ENCODE measurements at regions not wholly inside any gene's neighbourhood (a gene's known extent, or its start where the extent isn't known, plus 50 kb on each side); places are given as distances from the start of the nearest gene placed in this dataset.

GRCh38 chr18:44537526-44537925, 143.2 kb upstream of the SETBP1 start:
- WGBS, result 82% methylated on average over 2 of the region's 2 CpGs
- no peaks in the 10 kb centered on the region for H3K4me1 ChIP-seq (ENCODE audit: insufficient read depth, low read length)
- no peaks in the 10 kb centered on the region for H3K27me3 ChIP-seq (ENCODE audit: insufficient read depth, low read length)
- no peak overlapping the region for H3K9ac ChIP-seq (ENCODE audit: low read depth, low read length)
- H3K36me3 ChIP-seq (ENCODE audit: insufficient read depth, low read length), result no peaks in the 10 kb centered on the region
- H3K4me3 ChIP-seq (ENCODE audit: low read length), result no peak overlapping the region
- no peaks in the 10 kb centered on the region for H3K9me3 ChIP-seq (ENCODE audit: insufficient read depth, low read depth, low read length)
- no peak overlapping the region for H3K27ac ChIP-seq (ENCODE audit: low read depth, low read length)

- no peak overlapping the region for H3K27ac ChIP-seq (ENCODE audit: low read depth, low read length)
- no peaks in the 10 kb centered on the region for H3K4me1 ChIP-seq (ENCODE audit: insufficient read depth, low read length)
- H3K9ac ChIP-seq (ENCODE audit: low read depth, low read length), result no peak overlapping the region
- no peaks in the 10 kb centered on the region for H3K36me3 ChIP-seq (ENCODE audit: insufficient read depth, low read length)
- 86% methylated on average over 3 of the region's 3 CpGs for WGBS
- no peaks in the 10 kb centered on the region for H3K9me3 ChIP-seq (ENCODE audit: insufficient read depth, low read depth, low read length)
- no peaks in the 10 kb centered on the region for H3K27me3 ChIP-seq (ENCODE audit: insufficient read depth, low read length)
- H3K4me3 ChIP-seq (ENCODE audit: low read length), result no peak overlapping the region
Observed at GRCh38 chr18:44539926-44540325, 140.8 kb upstream of the SETBP1 start.

DNA sequence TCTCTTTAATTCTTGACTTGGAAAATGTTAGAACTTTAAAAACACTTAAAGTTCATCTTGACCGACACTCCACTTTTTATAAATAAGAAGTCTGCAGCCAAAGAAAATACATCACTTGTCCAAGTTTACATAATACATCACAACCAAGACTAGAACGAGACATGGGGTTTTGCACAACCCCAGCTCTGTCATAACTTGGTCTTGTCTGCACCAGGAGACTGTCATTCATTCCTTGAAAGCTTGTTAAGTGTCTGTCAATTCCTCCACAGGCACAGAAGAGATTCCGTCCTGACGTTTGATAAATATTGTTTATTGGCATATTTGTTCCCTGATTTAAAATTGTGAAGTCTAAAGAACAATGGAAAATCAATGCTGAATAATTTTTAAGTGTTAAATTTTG, 139.5 kb upstream of the SETBP1 start:
- Histone ChIP-seq H3K4me1 (ENCODE audit: insufficient read depth, low read length) (no peaks in the 10 kb centered on the region), H3K36me3 (ENCODE audit: insufficient read depth, low read length) (no peaks in the 10 kb centered on the region), H3K4me3 (ENCODE audit: low read length) (no peak overlapping the region), H3K9me3 (ENCODE audit: insufficient read depth, low read depth, low read length) (no peaks in the 10 kb centered on the region), H3K27me3 (ENCODE audit: insufficient read depth, low read length) (no peaks in the 10 kb centered on the region), H3K27ac (ENCODE audit: low read depth, low read length) (no peak overlapping the region), H3K9ac (ENCODE audit: low read depth, low read length) (no peak overlapping the region)
- 94% methylated on average over 4 of the region's 4 CpGs for WGBS

- Histone ChIP-seq H3K9ac (ENCODE audit: low read depth, low read length) (no peak overlapping the region), H3K4me3 (ENCODE audit: low read length) (no peak overlapping the region), H3K27ac (ENCODE audit: low read depth, low read length) (no peak overlapping the region), H3K9me3 (ENCODE audit: insufficient read depth, low read depth, low read length) (no peaks in the 10 kb centered on the region), H3K4me1 (ENCODE audit: insufficient read depth, low read length) (no peaks in the 10 kb centered on the region), H3K36me3 (ENCODE audit: insufficient read depth, low read length) (no peaks in the 10 kb centered on the region), H3K27me3 (ENCODE audit: insufficient read depth, low read length) (no peaks in the 10 kb centered on the region)
- WGBS, result no CpG with 5 or more reads among the region's 1 CpG
Observed at GRCh38 chr18:44541781-44542180, 138.9 kb upstream of the SETBP1 start.

DNA sequence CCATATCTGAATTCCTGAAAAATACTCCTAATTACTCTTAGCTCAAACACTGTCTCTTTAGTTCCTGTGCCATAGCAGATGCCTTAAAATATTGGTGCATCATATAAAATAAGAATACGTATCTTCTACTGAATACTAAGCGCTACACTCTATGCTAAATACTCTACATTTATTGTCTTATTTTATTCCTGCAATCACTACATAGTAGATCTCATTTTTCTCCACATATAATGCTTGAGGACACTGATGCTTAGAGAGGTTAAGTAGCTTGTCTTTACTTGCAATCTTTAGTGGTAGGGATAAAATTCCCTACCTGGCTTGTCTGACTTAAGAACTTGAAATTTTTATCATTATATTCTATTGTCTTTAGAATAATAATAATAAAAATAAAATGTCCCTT, 137.3 kb upstream of the SETBP1 start:
- no peak overlapping the region for H3K27ac ChIP-seq (ENCODE audit: low read depth, low read length)
- H3K27me3 ChIP-seq (ENCODE audit: insufficient read depth, low read length), result no peaks in the 10 kb centered on the region
- H3K4me3 ChIP-seq (ENCODE audit: low read length), result no peak overlapping the region
- no peaks in the 10 kb centered on the region for H3K9me3 ChIP-seq (ENCODE audit: insufficient read depth, low read depth, low read length)
- no peaks in the 10 kb centered on the region for H3K4me1 ChIP-seq (ENCODE audit: insufficient read depth, low read length)
- H3K9ac ChIP-seq (ENCODE audit: low read depth, low read length), result no peak overlapping the region
- 100% methylated on average over 2 of the region's 2 CpGs for WGBS
- H3K36me3 ChIP-seq (ENCODE audit: insufficient read depth, low read length), result no peaks in the 10 kb centered on the region

DNA sequence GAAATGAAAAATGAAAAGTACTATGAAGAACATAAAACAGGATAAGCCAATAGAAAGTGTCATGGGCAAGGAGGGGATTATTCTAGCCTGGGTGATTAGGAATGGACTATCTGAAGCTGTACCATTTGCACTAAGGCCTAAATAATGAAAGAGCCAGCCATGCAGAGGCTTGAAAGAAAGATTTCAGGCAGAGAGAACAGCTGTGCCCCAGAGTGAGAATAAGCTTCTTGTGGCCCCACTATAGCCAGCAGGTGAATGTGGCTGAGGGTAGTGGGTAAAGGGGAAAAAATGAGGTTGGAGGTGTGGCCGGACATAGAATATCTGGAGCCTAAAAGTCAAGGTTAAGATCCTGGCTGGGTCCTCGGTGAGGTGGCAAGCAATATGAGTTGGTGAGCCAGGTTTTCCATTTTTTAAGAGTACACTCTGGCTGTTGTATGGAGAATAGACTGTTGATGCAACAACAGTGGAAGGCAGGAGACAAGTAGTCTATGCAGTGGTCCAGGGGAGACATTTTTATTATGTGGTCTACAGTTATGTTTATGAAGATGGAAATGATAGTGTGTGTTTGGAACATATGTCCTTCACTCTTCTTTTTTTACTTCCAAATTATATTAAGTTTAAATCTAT, 135.2 kb upstream of the SETBP1 start:
- whole genome bisulfite sequencing, result 93% methylated on average over 2 of the region's 2 CpGs
- no peak overlapping the region for H3K27ac ChIP-seq (ENCODE audit: low read depth, low read length)
- H3K36me3 ChIP-seq (ENCODE audit: insufficient read depth, low read length), result no peaks in the 10 kb centered on the region
- no peak overlapping the region for H3K9ac ChIP-seq (ENCODE audit: low read depth, low read length)
- H3K4me3 ChIP-seq (ENCODE audit: low read length), result no peak overlapping the region
- H3K4me1 ChIP-seq (ENCODE audit: insufficient read depth, low read length), result no peaks in the 10 kb centered on the region
- no peaks in the 10 kb centered on the region for H3K27me3 ChIP-seq (ENCODE audit: insufficient read depth, low read length)
- no peaks in the 10 kb centered on the region for H3K9me3 ChIP-seq (ENCODE audit: insufficient read depth, low read depth, low read length)

- H3K36me3 ChIP-seq (ENCODE audit: insufficient read depth, low read length), result no peaks in the 10 kb centered on the region
- no peaks in the 10 kb centered on the region for H3K27me3 ChIP-seq (ENCODE audit: insufficient read depth, low read length)
- H3K4me3 ChIP-seq (ENCODE audit: low read length), result no peak overlapping the region
- no peak overlapping the region for H3K27ac ChIP-seq (ENCODE audit: low read depth, low read length)
- H3K9me3 ChIP-seq (ENCODE audit: insufficient read depth, low read depth, low read length), result no peaks in the 10 kb centered on the region
- 97% methylated on average over 2 of the region's 3 CpGs for WGBS
- no peaks in the 10 kb centered on the region for H3K4me1 ChIP-seq (ENCODE audit: insufficient read depth, low read length)
- no peak overlapping the region for H3K9ac ChIP-seq (ENCODE audit: low read depth, low read length)
Observed at GRCh38 chr18:44546954-44547353, 133.7 kb upstream of the SETBP1 start.

DNA sequence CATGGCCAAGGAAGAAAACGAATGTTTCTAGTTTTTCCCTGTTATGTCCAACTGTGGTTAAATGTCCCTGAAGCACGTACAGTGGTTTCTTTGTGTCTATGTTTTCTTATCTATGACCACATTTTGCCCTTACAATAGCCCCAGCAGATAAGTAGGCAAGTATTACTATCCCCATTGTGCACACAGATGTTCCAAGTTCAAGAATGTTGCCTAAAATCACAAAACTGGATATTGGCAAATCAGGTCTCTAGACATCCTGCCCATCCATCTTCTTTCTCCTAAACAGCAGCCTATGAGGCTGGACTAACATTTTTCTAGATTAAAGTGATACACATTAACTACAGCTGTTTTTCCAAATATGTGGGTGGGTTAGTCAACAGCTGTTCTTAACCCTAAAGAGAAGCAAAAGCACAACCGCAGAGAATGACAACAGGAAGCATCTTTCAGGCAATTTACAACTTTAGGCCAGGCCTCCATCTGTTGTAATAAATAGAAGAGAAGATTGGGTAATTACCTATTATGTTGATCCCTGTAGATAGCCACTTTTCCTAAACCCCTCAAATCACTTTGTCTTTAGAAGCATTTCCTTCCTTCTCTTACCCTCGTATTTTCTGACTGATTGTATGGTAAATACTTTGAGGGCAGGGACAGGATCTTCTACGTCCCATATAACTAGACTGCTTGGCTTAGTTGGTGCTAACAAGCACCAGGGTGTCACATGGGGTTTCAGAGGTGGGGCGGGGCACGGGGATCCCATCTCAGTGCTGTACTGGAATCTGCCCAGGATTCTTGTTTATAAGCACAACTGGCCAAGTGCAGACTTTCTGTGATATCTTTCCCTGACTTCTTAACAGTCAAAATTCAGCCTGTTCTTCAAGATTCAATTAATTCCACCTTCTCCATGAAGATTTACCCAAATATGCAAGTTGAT, 132.1 kb upstream of the SETBP1 start:
- Histone ChIP-seq H3K27me3 (ENCODE audit: insufficient read depth, low read length) (no peaks in the 10 kb centered on the region), H3K9me3 (ENCODE audit: insufficient read depth, low read depth, low read length) (no peaks in the 10 kb centered on the region), H3K4me1 (ENCODE audit: insufficient read depth, low read length) (peaks cover 12% of the 10 kb centered on the region), H3K4me3 (ENCODE audit: low read length) (no peak overlapping the region), H3K27ac (ENCODE audit: low read depth, low read length) (no peak overlapping the region), H3K9ac (ENCODE audit: low read depth, low read length) (no peak overlapping the region), H3K36me3 (ENCODE audit: insufficient read depth, low read length) (no peaks in the 10 kb centered on the region)
- WGBS, result 92% methylated on average over 7 of the region's 7 CpGs

GRCh38 chr18:44552706-44553105, 128.0 kb upstream of the SETBP1 start:
- H3K27me3 ChIP-seq (ENCODE audit: insufficient read depth, low read length), result no peaks in the 10 kb centered on the region
- no peak overlapping the region for H3K27ac ChIP-seq (ENCODE audit: low read depth, low read length)
- H3K36me3 ChIP-seq (ENCODE audit: insufficient read depth, low read length), result no peaks in the 10 kb centered on the region
- H3K4me1 ChIP-seq (ENCODE audit: insufficient read depth, low read length), result peaks cover 12% of the 10 kb centered on the region
- no peak overlapping the region for H3K4me3 ChIP-seq (ENCODE audit: low read length)
- H3K9ac ChIP-seq (ENCODE audit: low read depth, low read length), result no peak overlapping the region
- 20% methylated on average over 2 of the region's 2 CpGs for whole genome bisulfite sequencing
- H3K9me3 ChIP-seq (ENCODE audit: insufficient read depth, low read depth, low read length), result no peaks in the 10 kb centered on the region

DNA sequence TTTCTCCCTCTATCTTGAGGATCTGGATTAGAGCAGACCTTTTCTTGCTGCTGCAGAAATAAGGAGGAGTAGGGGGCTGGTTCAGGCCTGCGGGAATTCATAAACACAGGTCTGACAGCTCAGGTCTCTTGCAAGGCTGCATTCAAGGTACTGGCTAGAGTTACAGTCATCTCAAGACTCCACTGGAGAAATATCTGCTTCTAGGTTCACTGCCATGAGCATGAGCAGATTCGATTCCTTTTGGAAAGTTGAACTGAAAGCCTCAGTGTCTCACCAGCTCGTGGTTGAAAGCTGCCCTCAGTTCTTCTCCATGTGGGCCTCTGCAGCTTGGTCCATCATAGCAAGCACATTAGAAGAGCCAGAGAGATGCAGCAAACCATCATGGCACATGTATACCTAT, 124.4 kb upstream of the SETBP1 start:
- Histone ChIP-seq H3K9me3 (ENCODE audit: insufficient read depth, low read depth, low read length) (no peaks in the 10 kb centered on the region), H3K27ac (ENCODE audit: low read depth, low read length) (no peak overlapping the region), H3K9ac (ENCODE audit: low read depth, low read length) (no peak overlapping the region), H3K36me3 (ENCODE audit: insufficient read depth, low read length) (no peaks in the 10 kb centered on the region), H3K27me3 (ENCODE audit: insufficient read depth, low read length) (no peaks in the 10 kb centered on the region), H3K4me1 (ENCODE audit: insufficient read depth, low read length) (peaks cover 12% of the 10 kb centered on the region), H3K4me3 (ENCODE audit: low read length) (no peak overlapping the region)
- 77% methylated on average over 3 of the region's 3 CpGs for WGBS

DNA sequence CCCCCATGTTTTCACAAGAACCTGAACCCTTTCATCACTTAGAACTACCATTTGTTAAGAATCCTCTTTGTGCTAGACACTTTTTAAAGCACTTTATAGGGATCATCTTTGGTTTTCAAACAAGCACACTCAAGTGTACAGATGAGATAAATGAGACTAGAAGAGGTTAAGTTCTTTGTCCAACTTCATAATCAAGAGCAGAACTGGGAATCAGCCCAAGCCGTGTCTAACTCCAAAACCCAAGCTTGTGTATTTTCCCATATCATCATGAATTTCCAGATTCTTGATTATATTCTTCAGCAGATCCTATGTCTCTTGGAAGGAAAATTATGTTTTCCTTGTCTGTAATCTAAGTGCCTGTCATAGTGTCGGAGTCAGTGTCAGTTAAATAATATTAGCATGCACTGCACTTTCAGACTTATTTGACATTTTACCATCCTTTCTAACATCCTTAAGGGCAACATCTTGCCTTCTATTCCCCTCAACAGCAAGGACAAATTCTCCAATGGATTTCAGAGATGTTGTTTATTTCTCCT, 123.0 kb upstream of the SETBP1 start:
- Histone ChIP-seq H3K4me1 (ENCODE audit: insufficient read depth, low read length) (peaks cover 6% of the 10 kb centered on the region; the same call in 1 of the 2 replicates), H3K27ac (ENCODE audit: low read depth, low read length) (no peak overlapping the region), H3K4me3 (ENCODE audit: low read length) (no peak overlapping the region), H3K9ac (ENCODE audit: low read depth, low read length) (no peak overlapping the region), H3K9me3 (ENCODE audit: insufficient read depth, low read depth, low read length) (no peaks in the 10 kb centered on the region), H3K36me3 (ENCODE audit: insufficient read depth, low read length) (no peaks in the 10 kb centered on the region), H3K27me3 (ENCODE audit: insufficient read depth, low read length) (no peaks in the 10 kb centered on the region)
- 89% methylated on average over 2 of the region's 2 CpGs for WGBS

Data from HUES64 (cell line).